ENCODE measurements at regions not wholly inside any gene's neighbourhood (a gene's known extent, or its start where the extent isn't known, plus 50 kb on each side); places are given as distances from the start of the nearest gene placed in this dataset.

- ATAC-seq (ENCODE audit: low read depth) (no peak), DNase-seq (no peak)
- H3K4me3 Mint-ChIP-seq: no peak overlapping the region
- no peaks in the 10 kb centered on the region for H3K36me3 ChIP-seq (replicated peaks in 1 of 2; ENCODE audit: control extremely low read depth in 1 of 2, control insufficient read depth in 1 of 2, extremely low read depth in 1 of 2, insufficient read depth in 2 of 2, low read length in 1 of 2)
- peaks cover 9% of the 10 kb centered on the region in 2 donors for H3K4me1 ChIP-seq (ENCODE audit: control insufficient read depth in 2 of 2, insufficient read depth in 2 of 2, low read length in 2 of 2)
- ChIA-PET CTCF (no interaction called here), POLR2A (no interaction called here)
- WGBS (ENCODE audit: insufficient coverage): 81% methylated on average over 3 of the region's 7 CpGs
- no peak overlapping the region for H3K27ac ChIP-seq (ENCODE audit: low read length in 2 of 2)
- no peaks in the 10 kb centered on the region for H3K79me2 ChIP-seq (ENCODE audit: control insufficient read depth, insufficient read depth, low read length)
- no peak overlapping the region for H3K9ac ChIP-seq (ENCODE audit: low read length)
- H4K20me1 ChIP-seq (ENCODE audit: control insufficient read depth, insufficient read depth, low read length, poor library complexity, severe bottlenecking): no peaks in the 10 kb centered on the region
- H3K4me3 ChIP-seq (ENCODE audit: control extremely low read depth in 1 of 5, extremely low read depth in 1 of 5, insufficient read depth in 1 of 5, low read depth in 2 of 5, low read length in 4 of 5): no peak overlapping the region
- no peak overlapping the region for H2AFZ ChIP-seq (ENCODE audit: insufficient read depth, low read depth, low read length, poor library complexity, severe bottlenecking)
- no peaks in the 10 kb centered on the region for H3K27me3 ChIP-seq (replicated peaks in 1 of 4; ENCODE audit: control extremely low read depth in 1 of 4, control insufficient read depth in 3 of 4, insufficient read depth in 4 of 4, low read length in 3 of 4)
- H3K4me1 Mint-ChIP-seq: peaks cover 15% of the 10 kb centered on the region
- no peaks in the 10 kb centered on the region for H3K27me3 Mint-ChIP-seq
- no peaks in the 10 kb centered on the region for H3K9me3 ChIP-seq (ENCODE audit: control extremely low read depth in 1 of 3, control insufficient read depth in 2 of 3, insufficient read depth in 1 of 3, low read length in 2 of 3)
- no peaks in the 10 kb centered on the region for H3K9me3 Mint-ChIP-seq (ENCODE audit: insufficient read depth)
- no peak overlapping the region for H3K4me2 ChIP-seq (replicated peaks; ENCODE audit: low read depth, low read length, poor library complexity, severe bottlenecking)
- H3K27ac Mint-ChIP-seq: no peak overlapping the region
- TF ChIP-seq EZH2 (IDR thresholded peaks at IDR 0.05; ENCODE audit: borderline replicate concordance, insufficient read depth, low read depth, low read length, poor library complexity, severe bottlenecking): no peak
- no peak for TF ChIP-seq CTCF (IDR thresholded peaks at IDR 0.05)
- intact Hi-C loops (cut with micrococcal nuclease): no loop called here
Observed at GRCh38 chr2:145190031-145190703, 670.2 kb upstream of the ZEB2 start.

- Histone ChIP-seq H3K79me2 (ENCODE audit: control insufficient read depth, insufficient read depth, low read length) (no peaks in the 10 kb centered on the region), H3K4me3 (ENCODE audit: control extremely low read depth in 1 of 5, extremely low read depth in 1 of 5, insufficient read depth in 1 of 5, low read depth in 2 of 5, low read length in 4 of 5) (no peak overlapping the region), H3K9me3 (ENCODE audit: control extremely low read depth in 1 of 3, control insufficient read depth in 2 of 3, insufficient read depth in 1 of 3, low read length in 2 of 3) (no peaks in the 10 kb centered on the region), H3K36me3 (replicated peaks in 1 of 2; ENCODE audit: control extremely low read depth in 1 of 2, control insufficient read depth in 1 of 2, extremely low read depth in 1 of 2, insufficient read depth in 2 of 2, low read length in 1 of 2) (no peaks in the 10 kb centered on the region), H4K20me1 (ENCODE audit: control insufficient read depth, insufficient read depth, low read length, poor library complexity, severe bottlenecking) (no peaks in the 10 kb centered on the region), H3K9ac (ENCODE audit: low read length) (peak overlapping the region; percentile 5), H3K27me3 (replicated peaks in 1 of 4; ENCODE audit: control extremely low read depth in 1 of 4, control insufficient read depth in 3 of 4, insufficient read depth in 4 of 4, low read length in 3 of 4) (no peaks in the 10 kb centered on the region), H3K4me2 (replicated peaks; ENCODE audit: low read depth, low read length, poor library complexity, severe bottlenecking) (peak overlapping the region; percentile 27), H3K4me1 (ENCODE audit: control insufficient read depth in 2 of 2, insufficient read depth in 2 of 2, low read length in 2 of 2) (peaks cover 9 to 15% of the 10 kb centered on the region in 2 donors), H2AFZ (ENCODE audit: insufficient read depth, low read depth, low read length, poor library complexity, severe bottlenecking) (no peak overlapping the region), H3K27ac (ENCODE audit: low read length in 2 of 2) (peak overlapping the region in 1 of 2 donors; percentile 26)
- H3K27ac Mint-ChIP-seq: peak overlapping the region; percentile 21
- ATAC-seq (ENCODE audit: low read depth) (no peak), DNase-seq (peak; percentile 16)
- 72% methylated on average over 4 of the region's 4 CpGs for WGBS (ENCODE audit: insufficient coverage)
- intact Hi-C loops (cut with micrococcal nuclease): no loop called here
- no peaks in the 10 kb centered on the region for H3K27me3 Mint-ChIP-seq
- H3K9me3 Mint-ChIP-seq (ENCODE audit: insufficient read depth): no peaks in the 10 kb centered on the region
- ChIA-PET CTCF (no interaction called here), POLR2A (no interaction called here)
- H3K4me3 Mint-ChIP-seq: peak overlapping the region; percentile 27
- no peak for TF ChIP-seq CTCF (IDR thresholded peaks at IDR 0.05)
- no peak for TF ChIP-seq EZH2 (IDR thresholded peaks at IDR 0.05; ENCODE audit: borderline replicate concordance, insufficient read depth, low read depth, low read length, poor library complexity, severe bottlenecking)
- peaks cover 21% of the 10 kb centered on the region for H3K4me1 Mint-ChIP-seq
Observed at GRCh38 chr2:145186303-145186702, 666.4 kb upstream of the ZEB2 start.
